AG10803 (cell line): ENCODE measurements at regions not wholly inside any gene's neighbourhood (a gene's known extent, or its start where the extent isn't known, plus 50 kb on each side); places are given as distances from the start of the nearest gene placed in this dataset.

Source experiments
- DNase-seq: peaks from one replicate; pipeline ENCODE4 v3.0.0; 2010; ENCODE audit warnings: low read depth
- H3K4me3 ChIP-seq: 2 replicates; pipeline ENCODE4 v1.5.1; 2011; ENCODE audit warnings: mild to moderate bottlenecking, low read length, control low read depth
- CTCF ChIP-seq: conservative IDR thresholded peaks from 2 replicates; pipeline ENCODE4 v1.5.1; 2011; ENCODE audit warnings: mild to moderate bottlenecking, low read length, control low read depth, inconsistent platforms

GRCh38 chr18:61756244-61756643 lies 136.6 kb downstream of the RNF152 start:
- no peak for TF ChIP-seq CTCF
- no peak for DNase-seq
- H3K4me3 ChIP-seq, result no peak overlapping the region

- DNase-seq, result no peak
- no peak for TF ChIP-seq CTCF
Measured at GRCh38 chr18:61755555-61755954, 137.3 kb downstream of the RNF152 start.

GRCh38 chr18:61754039-61754583 lies 138.7 kb downstream of the RNF152 start:
- DNase-seq, result no peak
- no peak overlapping the region for H3K4me3 ChIP-seq
- no peak for TF ChIP-seq CTCF

More at GRCh38 chr18:61755555-61755954, 137.3 kb downstream of the RNF152 start:
- no peak overlapping the region for H3K4me3 ChIP-seq

GRCh38 chr18:61753373-61753772 lies 139.4 kb downstream of the RNF152 start:
- H3K4me3 ChIP-seq, result no peak overlapping the region
- no peak for DNase-seq
- no peak for TF ChIP-seq CTCF

GRCh38 chr18:61752973-61753372 lies 139.8 kb downstream of the RNF152 start:
- H3K4me3 ChIP-seq, result no peak overlapping the region
- TF ChIP-seq CTCF, result no peak
- no peak for DNase-seq

- no peak for DNase-seq
- TF ChIP-seq CTCF, result no peak
- no peak overlapping the region for H3K4me3 ChIP-seq
Measured at GRCh38 chr18:61750840-61751668, 141.8 kb downstream of the RNF152 start.

- no peak for TF ChIP-seq CTCF
- DNase-seq, result no peak
- no peak overlapping the region for H3K4me3 ChIP-seq
Measured at GRCh38 chr18:61749546-61749945, 143.3 kb downstream of the RNF152 start.
